D721Med (cell line): ENCODE measurements at regions not wholly inside any gene's neighbourhood (a gene's known extent, or its start where the extent isn't known, plus 50 kb on each side); places are given as distances from the start of the nearest gene placed in this dataset.

Experiments used
- DNase-seq: peaks from one replicate; pipeline ENCODE4 v3.0.0; 2011; ENCODE audit warnings: low spot score; ENCODE audit not compliant: insufficient read length
- FAIRE-seq: peaks from 2 replicates; lab custom pipeline; 2011; peaks lifted over from hg19 to GRCh38; lab: Jason Lieb, UNC
- CTCF ChIP-seq: IDR thresholded peaks from 2 replicates; pipeline ENCODE4 v1.5.1; 2012; ENCODE audit warnings: mild to moderate bottlenecking, control low read depth; ENCODE audit not compliant: insufficient read depth; ENCODE audit errors: missing control alignments

GRCh38 chr15:97146929-97147870, 813.3 kb upstream of the ARRDC4 start:
- no peak for DNase-seq
- FAIRE-seq = no peak
- no peak for TF ChIP-seq CTCF

DNA sequence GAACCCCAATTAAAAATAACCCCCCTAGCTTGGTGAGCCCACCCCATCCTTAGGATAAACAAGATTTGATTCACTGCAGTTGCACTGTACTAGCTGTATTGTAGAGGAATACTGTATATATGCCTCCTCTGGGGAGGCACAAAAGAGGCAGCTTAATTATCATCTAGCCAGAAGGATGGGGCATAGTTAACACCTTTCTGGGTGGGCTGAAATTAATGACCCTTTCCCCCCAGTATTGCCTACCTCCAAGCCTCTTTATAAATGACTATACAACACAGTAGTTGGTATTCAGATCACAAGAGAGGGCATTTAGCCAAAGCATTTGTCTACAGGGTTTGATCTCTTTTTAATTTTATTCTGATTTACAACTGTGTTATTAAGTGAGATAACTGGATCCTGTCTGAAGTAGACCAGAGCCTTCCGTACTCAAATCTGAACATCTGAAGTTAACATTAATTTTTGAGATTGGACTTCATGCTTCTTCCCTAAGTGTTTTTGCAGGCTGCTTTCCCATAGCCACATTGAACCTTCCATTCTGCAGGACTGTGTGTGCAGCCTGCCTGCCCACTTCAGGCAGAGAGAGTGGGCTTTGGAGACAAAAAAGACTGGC, 807.0 kb upstream of the ARRDC4 start:
- no peak for FAIRE-seq
- DNase-seq = no peak
- no peak for TF ChIP-seq CTCF

DNA sequence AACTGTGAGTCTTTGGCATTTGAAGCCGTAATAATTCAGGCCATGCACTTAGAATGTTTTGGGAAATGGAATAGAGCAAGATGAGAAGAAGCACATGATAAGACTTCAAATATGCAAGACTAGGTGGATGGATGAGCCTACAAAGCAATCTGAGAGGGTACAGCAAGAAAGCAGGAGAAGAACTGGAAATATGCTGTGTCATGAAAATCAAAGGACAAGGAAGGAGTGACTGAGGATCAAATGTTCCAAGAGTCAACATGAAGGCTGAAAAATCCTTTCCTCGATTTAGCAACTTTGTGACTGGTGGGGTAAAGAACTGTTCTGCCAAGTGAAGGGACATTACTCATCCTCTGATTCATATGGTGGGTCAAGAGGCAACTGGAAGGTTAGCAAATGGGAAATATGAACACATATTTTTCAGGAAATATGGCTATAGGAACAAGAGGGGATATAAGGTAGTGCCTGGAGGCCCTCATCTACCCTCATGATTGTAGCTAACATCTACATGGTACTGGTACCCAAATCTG, 803.7 kb upstream of the ARRDC4 start:
- DNase-seq (no peak), FAIRE-seq (no peak)
- no peak for TF ChIP-seq CTCF

DNA sequence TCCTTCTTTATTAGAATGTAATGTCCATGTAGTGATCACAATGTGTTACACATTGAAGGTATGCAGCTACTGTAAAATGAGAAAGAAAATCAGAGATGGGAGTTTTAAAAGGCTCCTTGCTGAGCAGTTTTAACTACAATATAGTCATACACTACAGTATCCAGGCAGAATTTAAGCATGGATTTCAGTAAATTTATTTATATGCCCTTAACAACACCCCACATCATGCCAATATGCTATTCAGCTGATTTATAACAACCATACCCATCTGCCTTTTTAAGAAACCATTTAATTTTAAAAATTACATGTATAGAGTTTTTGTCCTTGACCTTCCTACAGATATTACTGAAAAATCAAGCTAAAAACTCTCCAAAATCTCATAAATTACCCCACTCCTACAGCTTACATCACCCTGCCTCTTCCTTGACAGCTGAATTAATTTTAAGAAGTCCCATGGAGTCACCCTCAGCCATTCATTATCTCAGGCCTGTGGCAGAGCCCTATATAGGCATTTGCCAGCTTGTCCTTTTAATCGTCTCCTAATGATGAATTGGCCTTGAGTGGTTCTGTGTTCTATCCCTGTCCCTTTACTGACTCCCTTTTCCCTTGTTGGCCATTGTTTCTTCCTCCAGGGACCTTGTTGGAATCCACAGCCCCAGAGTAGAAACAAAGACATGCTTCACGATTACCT, 797.6 kb upstream of the ARRDC4 start:
- FAIRE-seq (no peak), DNase-seq (no peak)
- TF ChIP-seq CTCF = no peak

DNA sequence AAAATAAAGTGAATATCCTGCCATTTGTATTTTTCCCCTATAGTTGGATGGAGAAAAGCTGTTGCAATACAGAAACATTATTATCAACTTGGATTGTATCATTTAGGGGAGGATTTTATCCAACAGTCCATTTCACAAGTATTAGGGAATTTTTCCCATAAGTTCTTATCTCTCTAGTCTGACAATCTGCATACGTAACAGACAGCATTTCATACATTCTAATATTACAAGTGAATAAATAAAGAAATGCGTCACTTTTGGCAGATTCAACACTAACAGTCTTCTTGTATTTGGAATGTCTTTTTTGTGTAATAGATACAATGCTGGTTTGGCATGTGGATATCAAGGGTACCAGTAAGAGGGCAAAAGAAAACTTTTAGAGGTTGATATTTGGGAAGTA, 795.3 kb upstream of the ARRDC4 start:
- FAIRE-seq = no peak
- no peak for TF ChIP-seq CTCF
- DNase-seq = no peak

- DNase-seq (no peak), FAIRE-seq (no peak)
- no peak for TF ChIP-seq CTCF
Measured at GRCh38 chr15:97168704-97169475, 791.6 kb upstream of the ARRDC4 start.
